Sigmoid colon (tissue), 4 donors: ENCODE measurements at regions not wholly inside any gene's neighbourhood (a gene's known extent, or its start where the extent isn't known, plus 50 kb on each side); places are given as distances from the start of the nearest gene placed in this dataset.

Experiments
- CTCF ChIP-seq, 4 experiments: fragments of 450-650 bp in 3 of 4; fragments of 200-600 bp in 1 of 4; IDR thresholded peaks; one replicate each; pipeline ENCODE4 v1.5.1; 2016 to 2019; ENCODE audit warnings: antibody characterized with exemption in 4 of 4, mild to moderate bottlenecking in 3 of 4, moderate library complexity in 2 of 4
- EP300 ChIP-seq, 4 donors: sonication (generic); formaldehyde crosslinking; IDR thresholded peaks; one replicate each; pipeline ENCODE4 v1.6.1; 2017; ENCODE audit warnings: antibody characterized with exemption in 4 of 4
- POLR2AphosphoS5 ChIP-seq, 4 donors: sonication (generic); formaldehyde crosslinking; IDR thresholded peaks; one replicate each; pipeline ENCODE4 v1.6.1; 2017; ENCODE audit warnings: antibody characterized with exemption in 4 of 4

GRCh38 chr5:91954136-91954535 is 571.0 kb upstream of the ARRDC3 start:
- TF ChIP-seq CTCF (IDR thresholded peaks at IDR 0.05) = no peak
- TF ChIP-seq POLR2AphosphoS5 (IDR thresholded peaks at IDR 0.05) = no peak
- no peak for TF ChIP-seq EP300 (IDR thresholded peaks at IDR 0.05)
